K562 (cell line): ENCODE measurements at regions not wholly inside any gene's neighbourhood (a gene's known extent, or its start where the extent isn't known, plus 50 kb on each side); places are given as distances from the start of the nearest gene placed in this dataset.

ENCODE experiments used
- ATAC-seq: fragments of 200-7000 bp; cut with Tn5 transposase; 3 replicates; pipeline ENCODE4 v1.9.1; 2020; ENCODE audit warnings: moderate library complexity
- BruUV-seq: library from RNA; stranded (reverse); fragments of 400-500 nt; replicated peaks from 2 replicates; lab custom pipeline; 2021; lab: Mats Ljungman, UMichigan
- CTCF ChIA-PET: fragments of 300-600 bp; formaldehyde crosslinking; extraction: SDS; loops from one replicate; lab custom pipeline; 2021; ENCODE audit warnings: low intra/inter-chr PET ratio; lab: Yijun Ruan, JAX
- POLR2A ChIA-PET: fragments of 300-600, 350-650 bp; sonication (Branson Sonifier 250); formaldehyde crosslinking; extraction: SDS; loops from one replicate; lab custom pipeline; 2021; ENCODE audit warnings: antibody characterized with exemption, inconsistent platforms; lab: Yijun Ruan, JAX
- DNase-seq, 4 experiments: peaks; one replicate each; pipeline versions ENCODE4 v3.0.0 to v3.0.0-alpha.2; 2011 to 2018; ENCODE audit warnings: low spot score in 3 of 4, mixed read lengths in 3 of 4; ENCODE audit errors: extremely low read depth in 1 of 4
- FAIRE-seq: peaks from 2 replicates; lab custom pipeline; 2011; peaks lifted over from hg19 to GRCh38; lab: Jason Lieb, UNC
- H2AFZ ChIP-seq: 2 replicates; pipeline ENCODE4 v1.6.0; 2011; ENCODE audit warnings: low read depth, low read length, control low read depth, inconsistent platforms
- H3K27ac ChIP-seq: fragments of 200-600 bp; 3 replicates; pipeline ENCODE4 v1.8.0; 2011; ENCODE audit warnings: low read depth, mild to moderate bottlenecking, control low read depth, inconsistent platforms, low read length, moderate library complexity, mixed read lengths; ENCODE audit errors: extremely low read depth
- H3K27me3 ChIP-seq, 2 experiments: fragments of 300-600 bp in 1 of 2; 2 replicates in 1 of 2; 3 replicates in 1 of 2; pipeline versions ENCODE4 v1.6.0 to v1.8.0; 2011; ENCODE audit warnings: inconsistent platforms in 2 of 2, low read length in 2 of 2, mild to moderate bottlenecking in 1 of 2, mixed read lengths in 1 of 2, moderate library complexity in 1 of 2; ENCODE audit not compliant: control insufficient read depth in 2 of 2, insufficient read depth in 2 of 2
- H3K36me3 ChIP-seq: fragments of 300-600 bp; 3 replicates; pipeline ENCODE4 v1.8.0; 2011; ENCODE audit warnings: mild to moderate bottlenecking, low read length, inconsistent platforms; ENCODE audit not compliant: control insufficient read depth, insufficient read depth
- H3K4me1 ChIP-seq, 2 experiments: fragments of 200-600 bp in 1 of 2; replicated peaks in 1 of 2; 2 replicates in 1 of 2; 3 replicates in 1 of 2; pipeline versions ENCODE4 v1.5.1 to v1.8.0; 2011; ENCODE audit warnings: inconsistent platforms in 2 of 2, low read length in 2 of 2, mild to moderate bottlenecking in 1 of 2, mixed read lengths in 1 of 2, moderate library complexity in 1 of 2; ENCODE audit not compliant: control insufficient read depth in 2 of 2, insufficient read depth in 2 of 2
- H3K4me2 ChIP-seq: 2 replicates; pipeline ENCODE4 v1.6.1; 2011; ENCODE audit warnings: low read length, control low read depth, inconsistent platforms, mixed read lengths; ENCODE audit not compliant: insufficient read depth
- H3K4me3 ChIP-seq: fragments of 200-600 bp; sonication (generic), shearing (Covaris generic); 2 replicates; pipeline ENCODE4 v1.5.1; 2016; ENCODE audit warnings: control low read depth, inconsistent platforms
- H3K79me2 ChIP-seq: fragments of 200-600 bp; 3 replicates; pipeline ENCODE4 v1.8.0; 2011; ENCODE audit warnings: low read length, inconsistent platforms; ENCODE audit not compliant: control insufficient read depth, insufficient read depth
- H3K9ac ChIP-seq, 2 experiments: 2 replicates each; pipeline versions ENCODE4 v1.6.0 to v1.6.1; 2011; ENCODE audit warnings: low read depth in 2 of 2, low read length in 2 of 2, control low read depth in 1 of 2, inconsistent platforms in 1 of 2, mild to moderate bottlenecking in 1 of 2, mixed read lengths in 1 of 2; ENCODE audit not compliant: insufficient read depth in 1 of 2
- H3K9me1 ChIP-seq: one replicate; pipeline ENCODE4 v1.6.0; 2011; ENCODE audit warnings: inconsistent platforms, mild to moderate bottlenecking, low read length, moderate library complexity; ENCODE audit not compliant: control insufficient read depth, insufficient read depth
- H3K9me3 ChIP-seq: replicated peaks from 2 replicates; pipeline ENCODE4 v1.5.1; 2011; ENCODE audit warnings: low read depth, low read length, inconsistent platforms; ENCODE audit not compliant: control insufficient read depth, insufficient read depth
- H4K20me1 ChIP-seq: replicated peaks from 2 replicates; pipeline ENCODE4 v1.6.1; 2011; ENCODE audit warnings: low read length, inconsistent platforms, mixed read lengths; ENCODE audit not compliant: control insufficient read depth, insufficient read depth
- CEBPG ChIP-seq, 3 experiments: fragments of 200-800 bp in 1 of 3; sonication (Bioruptor generic) in 1 of 3; sonication (generic) in 1 of 3; formaldehyde crosslinking in 1 of 3; IDR thresholded peaks in 2 of 3; conservative IDR thresholded peaks in 1 of 3; 2 replicates each; pipeline versions ENCODE4 v1.6.1 to v1.8.0; 2016 to 2022; ENCODE audit warnings: missing compliant biosample characterization in 2 of 3, missing genetic modification characterization in 2 of 3, mild to moderate bottlenecking in 1 of 3, missing genetic modification reagents in 1 of 3
- NFYB ChIP-seq: IDR thresholded peaks from 2 replicates; pipeline ENCODE4 v1.6.1; 2011; ENCODE audit warnings: mild to moderate bottlenecking, moderate library complexity; ENCODE audit not compliant: insufficient read length; ENCODE audit errors: extremely low read depth
- STAT5A ChIP-seq: IDR thresholded peaks from 2 replicates; pipeline ENCODE4 v1.6.1; 2012; ENCODE audit warnings: low read length, inconsistent platforms, borderline replicate concordance
- ZNF274 ChIP-seq: IDR thresholded peaks from 2 replicates; pipeline ENCODE4 v1.6.1; 2011; ENCODE audit warnings: low read depth, mild to moderate bottlenecking, low read length, moderate library complexity, borderline replicate concordance
- ZNF586 ChIP-seq: fragments of 450-650 bp; formaldehyde crosslinking; conservative IDR thresholded peaks from 2 replicates; pipeline ENCODE4 v1.4.0; 2020; ENCODE audit warnings: mild to moderate bottlenecking, moderate library complexity
- WGBS: fragments of 100-300 bp; shearing (Covaris generic); methylation state at CpG from one replicate; pipeline ENCODE4 v1.1.6; 2016; ENCODE audit warnings: low coverage, mixed read lengths; ENCODE audit not compliant: insufficient coverage; ENCODE audit errors: missing lambda C conversion rate; 5-methylcytosine and 5-hydroxymethylcytosine counted together
- in situ Hi-C: fragments of 300-500 bp; cut with MboI; formaldehyde crosslinking; loops from 4 replicates; pipeline ENCODE4 v1.15.0; 2018; ENCODE audit warnings: inconsistent platforms, mixed read lengths
- intact Hi-C: fragments of 100-400 bp; cut with micrococcal nuclease; formaldehyde crosslinking; loops from 2 replicates; pipeline ENCODE4 v1.14.2; 2022
- TF ChIP-seq, protein P1 (sequence below): fragments of 250-450 bp; sonication (Bioruptor Pico); IDR thresholded peaks from 2 replicates; pipeline ENCODE4 v1.5.0; 2021
- TF ChIP-seq, protein P2 (sequence below): fragments of 450-650 bp; formaldehyde crosslinking; conservative IDR thresholded peaks from 2 replicates; pipeline ENCODE4 v1.4.0; 2022; ENCODE audit warnings: mild to moderate bottlenecking, missing genetic modification characterization

DNA sequence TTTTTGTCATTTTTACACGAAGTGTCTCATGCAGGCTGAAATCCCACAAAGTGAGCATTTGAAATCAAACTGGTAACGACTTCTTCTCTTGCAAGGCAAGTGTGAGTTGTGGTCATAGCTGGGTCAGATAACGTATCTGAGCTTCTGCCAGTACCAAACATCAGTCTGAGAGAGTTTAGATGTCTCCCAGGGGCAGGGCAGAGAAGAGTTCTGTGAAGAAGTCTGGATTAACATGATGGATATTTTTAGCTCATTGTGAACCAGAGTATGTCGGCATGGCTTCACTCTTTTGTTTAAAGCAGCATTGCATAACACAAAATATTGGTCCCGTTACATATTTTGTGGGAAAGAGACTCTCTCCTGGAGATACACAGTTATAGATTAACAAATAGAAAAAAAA, 655.5 kb upstream of the KLHL29 start:
- no peaks in the 10 kb centered on the region for H3K27me3 ChIP-seq
- H3K27ac ChIP-seq = no peak overlapping the region
- H4K20me1 ChIP-seq = no peaks in the 10 kb centered on the region
- H3K79me2 ChIP-seq = no peaks in the 10 kb centered on the region
- no peak overlapping the region for H3K4me2 ChIP-seq
- H3K4me1 ChIP-seq = no peaks in the 10 kb centered on the region
- ChIA-PET CTCF (no interaction called here), POLR2A (no interaction called here)
- H3K36me3 ChIP-seq = no peaks in the 10 kb centered on the region
- in situ Hi-C loops = no loop called here
- FAIRE-seq = no peak
- WGBS = 2% methylated on average over 5 of the region's 5 CpGs
- DNase-seq = no peak
- no peak overlapping the region for H3K4me3 ChIP-seq
- H3K9me1 ChIP-seq = no peaks in the 10 kb centered on the region
- TF ChIP-seq, protein P1, sequence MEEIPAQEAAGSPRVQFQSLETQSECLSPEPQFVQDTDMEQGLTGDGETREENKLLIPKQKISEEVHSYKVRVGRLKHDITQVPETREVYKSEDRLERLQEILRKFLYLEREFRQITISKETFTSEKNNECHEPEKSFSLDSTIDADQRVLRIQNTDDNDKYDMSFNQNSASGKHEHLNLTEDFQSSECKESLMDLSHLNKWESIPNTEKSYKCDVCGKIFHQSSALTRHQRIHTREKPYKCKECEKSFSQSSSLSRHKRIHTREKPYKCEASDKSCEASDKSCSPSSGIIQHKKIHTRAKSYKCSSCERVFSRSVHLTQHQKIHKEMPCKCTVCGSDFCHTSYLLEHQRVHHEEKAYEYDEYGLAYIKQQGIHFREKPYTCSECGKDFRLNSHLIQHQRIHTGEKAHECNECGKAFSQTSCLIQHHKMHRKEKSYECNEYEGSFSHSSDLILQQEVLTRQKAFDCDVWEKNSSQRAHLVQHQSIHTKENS = no peak
- no peak overlapping the region for H3K9ac ChIP-seq
- no peak for ATAC-seq
- H3K9me3 ChIP-seq = no peaks in the 10 kb centered on the region
- no peak overlapping the region for H2AFZ ChIP-seq
- no TSS peak for BruUV-seq
- intact Hi-C loops = no loop called here

DNA sequence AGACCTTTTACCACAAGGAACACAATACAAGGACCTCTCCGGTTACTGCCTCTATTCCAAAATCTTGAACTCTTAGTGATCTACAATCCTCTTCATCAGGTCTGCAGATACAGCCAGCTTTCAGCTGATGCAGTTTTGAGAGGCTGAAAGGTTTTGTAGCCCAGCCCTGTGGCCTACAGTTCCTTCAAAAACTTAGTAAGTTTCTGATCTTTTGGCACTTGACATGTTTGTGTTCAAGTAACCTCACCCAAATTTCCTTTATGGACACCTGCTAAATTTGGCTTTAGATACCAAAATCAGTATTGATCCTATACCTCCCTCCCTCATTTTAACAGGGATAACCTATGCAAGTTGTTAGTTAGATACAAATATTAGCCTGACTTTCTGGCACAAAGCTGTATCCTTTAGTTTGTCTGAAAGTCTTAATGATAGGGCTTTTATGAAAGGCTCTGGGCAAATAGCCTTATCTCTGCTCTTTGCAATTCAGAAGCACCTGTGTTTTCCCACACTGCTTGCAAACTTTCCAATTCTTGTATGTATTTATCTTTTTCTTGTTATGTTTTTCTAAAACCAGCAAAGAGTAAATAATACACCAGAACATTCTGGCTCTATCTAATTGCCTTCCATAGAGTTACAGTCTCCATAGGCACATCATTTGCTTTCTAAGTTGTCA, 650.5 kb upstream of the KLHL29 start:
- ATAC-seq = no peak
- WGBS = 0% methylated on average over 1 of the region's 1 CpG
- in situ Hi-C loops = no loop called here

More for the DNA sequence above, 650.5 kb upstream of the KLHL29 start:
- Histone ChIP-seq H4K20me1 (no peaks in the 10 kb centered on the region), H3K4me2 (no peak overlapping the region), H2AFZ (no peak overlapping the region), H3K9me1 (no peaks in the 10 kb centered on the region), H3K9ac (no peak overlapping the region), H3K4me3 (no peak overlapping the region), H3K27me3 (no peaks in the 10 kb centered on the region), H3K9me3 (peaks cover 1% of the 10 kb centered on the region; the same call in 1 of the 2 replicates), H3K79me2 (no peaks in the 10 kb centered on the region), H3K4me1 (no peaks in the 10 kb centered on the region), H3K27ac (no peak overlapping the region), H3K36me3 (no peaks in the 10 kb centered on the region)
- POLR2A ChIA-PET = no interaction called here
- no TSS peak for BruUV-seq
- DNase-seq (no peak), FAIRE-seq (no peak)
- TF ChIP-seq STAT5A = no peak
- no peak for TF ChIP-seq ZNF274
- no peak for TF ChIP-seq CEBPG (CRISPR knock-in tag; IDR thresholded peaks at IDR 0.05)
- TF ChIP-seq CEBPG (tag; conservative IDR thresholded peaks at IDR 0.05 in 1 of 2, IDR thresholded peaks at IDR 0.05 in 1 of 2) = no peak
- TF ChIP-seq, protein P1 = no peak
- TF ChIP-seq ZNF586 = no peak
- TF ChIP-seq, protein P2, sequence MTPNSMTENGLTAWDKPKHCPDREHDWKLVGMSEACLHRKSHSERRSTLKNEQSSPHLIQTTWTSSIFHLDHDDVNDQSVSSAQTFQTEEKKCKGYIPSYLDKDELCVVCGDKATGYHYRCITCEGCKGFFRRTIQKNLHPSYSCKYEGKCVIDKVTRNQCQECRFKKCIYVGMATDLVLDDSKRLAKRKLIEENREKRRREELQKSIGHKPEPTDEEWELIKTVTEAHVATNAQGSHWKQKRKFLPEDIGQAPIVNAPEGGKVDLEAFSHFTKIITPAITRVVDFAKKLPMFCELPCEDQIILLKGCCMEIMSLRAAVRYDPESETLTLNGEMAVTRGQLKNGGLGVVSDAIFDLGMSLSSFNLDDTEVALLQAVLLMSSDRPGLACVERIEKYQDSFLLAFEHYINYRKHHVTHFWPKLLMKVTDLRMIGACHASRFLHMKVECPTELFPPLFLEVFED = no peak
- no peak for TF ChIP-seq NFYB
- intact Hi-C loops = no loop called here
- CTCF ChIA-PET = no interaction called here
